Colonic mucosa (tissue), 4 donors: ENCODE measurements at regions not wholly inside any gene's neighbourhood (a gene's known extent, or its start where the extent isn't known, plus 50 kb on each side); places are given as distances from the start of the nearest gene placed in this dataset.

Experiments
- DNase-seq: peaks from one replicate; pipeline ENCODE4 v3.0.0-alpha.2; 2020
- H3K27ac ChIP-seq: fragments of 200-600 bp; one replicate; pipeline ENCODE4 v1.8.0; 2021
- H3K27me3 ChIP-seq: fragments of 200-600 bp; one replicate; pipeline ENCODE4 v1.8.0; 2021
- H3K36me3 ChIP-seq: fragments of 200-600 bp; one replicate; pipeline ENCODE4 v1.8.0; 2021
- H3K4me1 ChIP-seq: fragments of 200-600 bp; one replicate; pipeline ENCODE4 v1.8.0; 2021; ENCODE audit warnings: mild to moderate bottlenecking
- H3K4me3 ChIP-seq: fragments of 200-600 bp; one replicate; pipeline ENCODE4 v1.8.0; 2021
- H3K9ac ChIP-seq, 2 donors: one replicate each; pipeline ENCODE4 v1.7.0; 2013; ENCODE audit warnings: control low read depth in 2 of 2, low read depth in 2 of 2, low read length in 2 of 2
- H3K9me3 ChIP-seq: fragments of 200-600 bp; one replicate; pipeline ENCODE4 v1.8.0; 2021
- CTCF ChIP-seq: fragments of 200-600 bp; IDR thresholded peaks from one replicate; pipeline ENCODE4 v1.8.0; 2022; ENCODE audit warnings: antibody characterized with exemption, mild to moderate bottlenecking
- intact Hi-C: fragments of 100-400 bp; cut with DNase I; formaldehyde crosslinking; loops from one replicate; pipeline ENCODE4 v1.14.1; 2022
- donor health status: healthy.
- donor health status: DM: no; HTN: no; CAD: no.
- donor health status: DM: no; HTN: no; CAD: no.

DNA sequence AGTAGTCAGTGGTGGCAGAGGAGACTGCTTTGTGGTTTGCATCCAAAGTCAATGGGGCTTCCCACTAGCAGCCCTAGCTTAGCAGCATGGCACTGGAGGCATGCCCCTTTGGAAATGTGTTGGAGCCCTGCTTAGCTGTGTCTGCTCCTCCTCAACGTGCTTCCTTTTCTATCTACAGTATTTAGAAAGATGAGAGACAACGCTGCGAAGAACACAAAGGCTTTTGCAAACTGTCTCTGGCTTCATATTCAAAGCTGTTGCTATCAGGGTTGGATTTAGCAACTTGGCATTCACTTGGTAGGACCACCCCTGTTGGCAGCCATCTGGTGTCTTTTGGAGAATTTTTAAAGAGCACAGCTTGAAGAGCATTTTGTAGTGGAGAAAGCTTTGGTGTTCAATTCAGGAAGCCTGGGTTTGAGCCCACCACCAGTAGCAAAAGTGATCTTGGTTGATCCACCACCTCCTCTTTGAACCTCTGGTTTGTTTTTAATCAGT, 82.1 kb upstream of the CCDC196 start:
- Histone ChIP-seq H3K27me3 (no peaks in the 10 kb centered on the region), H3K36me3 (no peaks in the 10 kb centered on the region), H3K9ac (no peak overlapping the region), H3K4me3 (no peak overlapping the region), H3K27ac (no peak overlapping the region), H3K9me3 (no peaks in the 10 kb centered on the region), H3K4me1 (no peaks in the 10 kb centered on the region)
- intact Hi-C loops = no loop called here
- DNase-seq = no peak
- no peak for TF ChIP-seq CTCF

- no peak for DNase-seq
- no peaks in the 10 kb centered on the region for H3K4me1 ChIP-seq
- no peaks in the 10 kb centered on the region for H3K9me3 ChIP-seq
- TF ChIP-seq CTCF = no peak
- no peak overlapping the region for H3K4me3 ChIP-seq
- H3K9ac ChIP-seq = no peak overlapping the region
- H3K27ac ChIP-seq = no peak overlapping the region
- H3K27me3 ChIP-seq = no peaks in the 10 kb centered on the region
- intact Hi-C loops = no loop called here
- H3K36me3 ChIP-seq = no peaks in the 10 kb centered on the region
These were observed 81.0 kb upstream of the CCDC196 start for GRCh38 chr14:66405158-66405557.

DNA sequence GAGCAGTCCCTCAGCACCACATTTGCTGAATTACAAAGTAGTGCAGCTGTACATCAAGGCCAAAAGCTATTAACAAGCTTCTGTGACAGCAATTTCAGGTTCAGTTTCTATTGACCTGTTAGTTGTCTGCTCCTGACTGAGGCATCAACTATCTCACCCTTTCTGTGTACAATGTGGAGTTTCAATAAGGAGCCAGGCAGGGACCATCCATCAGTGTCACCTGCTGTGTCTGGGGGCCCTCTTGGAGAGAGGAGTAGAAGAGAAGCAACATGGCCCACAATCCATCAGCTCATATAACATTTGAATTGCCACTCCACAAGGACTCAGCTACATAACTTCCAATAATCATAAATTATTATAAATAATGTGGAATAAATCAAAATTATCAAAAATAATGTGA, 72.3 kb upstream of the CCDC196 start:
- TF ChIP-seq CTCF = no peak
- no peak overlapping the region for H3K27ac ChIP-seq
- intact Hi-C loops = no loop called here
- no peaks in the 10 kb centered on the region for H3K4me1 ChIP-seq
- no peaks in the 10 kb centered on the region for H3K27me3 ChIP-seq
- H3K36me3 ChIP-seq = no peaks in the 10 kb centered on the region
- H3K9ac ChIP-seq = no peak overlapping the region
- no peaks in the 10 kb centered on the region for H3K9me3 ChIP-seq
- no peak for DNase-seq
- H3K4me3 ChIP-seq = no peak overlapping the region

GRCh38 chr14:66414511-66414910, 71.7 kb upstream of the CCDC196 start:
- Histone ChIP-seq H3K9ac (no peak overlapping the region), H3K4me3 (no peak overlapping the region), H3K27me3 (no peaks in the 10 kb centered on the region), H3K4me1 (no peaks in the 10 kb centered on the region), H3K9me3 (no peaks in the 10 kb centered on the region), H3K27ac (no peak overlapping the region), H3K36me3 (no peaks in the 10 kb centered on the region)
- intact Hi-C loops = no loop called here
- no peak for TF ChIP-seq CTCF
- no peak for DNase-seq

- no peak overlapping the region for H3K27ac ChIP-seq
- intact Hi-C loops = no loop called here
- no peak overlapping the region for H3K4me3 ChIP-seq
These were observed 65.7 kb upstream of the CCDC196 start for GRCh38 chr14:66420251-66421006.

More at GRCh38 chr14:66420251-66421006, 65.7 kb upstream of the CCDC196 start:
- no peaks in the 10 kb centered on the region for H3K9me3 ChIP-seq
- DNase-seq = no peak
- no peak overlapping the region for H3K9ac ChIP-seq
- H3K36me3 ChIP-seq = no peaks in the 10 kb centered on the region
- no peaks in the 10 kb centered on the region for H3K4me1 ChIP-seq
- TF ChIP-seq CTCF = no peak
- no peaks in the 10 kb centered on the region for H3K27me3 ChIP-seq
